Progenitor cell of endocrine pancreas (in vitro differentiated cells): ENCODE measurements at regions not wholly inside any gene's neighbourhood (a gene's known extent, or its start where the extent isn't known, plus 50 kb on each side); places are given as distances from the start of the nearest gene placed in this dataset.

Experiments
- DNase-seq: peaks from one replicate; pipeline ENCODE4 v3.0.0; 2021; ENCODE audit warnings: low spot score; ENCODE audit not compliant: unreplicated experiment
- H3K27ac Mint-ChIP-seq: 2 replicates; pipeline ENCODE4 v1.8.0; 2021; ENCODE audit warnings: mild to moderate bottlenecking, moderate library complexity, mixed read lengths
- H3K27me3 Mint-ChIP-seq: 2 replicates; pipeline ENCODE4 v1.8.0; 2021; ENCODE audit warnings: mixed read lengths
- H3K36me3 Mint-ChIP-seq: 2 replicates; pipeline ENCODE4 v1.8.0; 2022; ENCODE audit warnings: mixed read lengths; ENCODE audit not compliant: insufficient read depth
- H3K4me1 Mint-ChIP-seq: 2 replicates; pipeline ENCODE4 v1.8.0; 2021; ENCODE audit warnings: low read depth, mixed read lengths
- H3K4me3 Mint-ChIP-seq: 2 replicates; pipeline ENCODE4 v1.8.0; 2021; ENCODE audit warnings: low read depth, mild to moderate bottlenecking, moderate library complexity, mixed read lengths
- H3K9me3 Mint-ChIP-seq: 2 replicates; pipeline ENCODE4 v1.8.0; 2021; ENCODE audit warnings: low read depth, mixed read lengths
- CTCF ChIP-seq: fragments of 200-600 bp; sonication (generic); IDR thresholded peaks from one replicate; pipeline ENCODE4 v1.5.0; 2021; ENCODE audit warnings: antibody characterized with exemption, mild to moderate bottlenecking; ENCODE audit not compliant: unreplicated experiment

- TF ChIP-seq CTCF = no peak
- Mint-ChIP-seq H3K27ac (no peak overlapping the region), H3K9me3 (no peaks in the 10 kb centered on the region), H3K36me3 (no peaks in the 10 kb centered on the region), H3K27me3 (no peaks in the 10 kb centered on the region), H3K4me3 (no peak overlapping the region), H3K4me1 (no peaks in the 10 kb centered on the region)
- no peak for DNase-seq
These were observed 71.2 kb upstream of the NR4A3 start for GRCh38 chr9:99750526-99750925.

- no peak for DNase-seq
- Mint-ChIP-seq H3K4me1 (no peaks in the 10 kb centered on the region), H3K36me3 (no peaks in the 10 kb centered on the region), H3K27ac (no peak overlapping the region), H3K9me3 (no peaks in the 10 kb centered on the region), H3K27me3 (no peaks in the 10 kb centered on the region), H3K4me3 (no peak overlapping the region)
- TF ChIP-seq CTCF = no peak
These were observed 69.1 kb upstream of the NR4A3 start for GRCh38 chr9:99752417-99753109.

GRCh38 chr9:99753436-99753835 is 68.2 kb upstream of the NR4A3 start:
- no peaks in the 10 kb centered on the region for H3K4me1 Mint-ChIP-seq
- H3K36me3 Mint-ChIP-seq = no peaks in the 10 kb centered on the region
- no peak for TF ChIP-seq CTCF

GRCh38 chr9:99760421-99760820 is 61.3 kb upstream of the NR4A3 start:
- Mint-ChIP-seq H3K27ac (no peak overlapping the region), H3K27me3 (no peaks in the 10 kb centered on the region), H3K9me3 (no peaks in the 10 kb centered on the region), H3K4me1 (no peaks in the 10 kb centered on the region), H3K4me3 (no peak overlapping the region), H3K36me3 (no peaks in the 10 kb centered on the region)
- no peak for DNase-seq
- TF ChIP-seq CTCF = no peak

More at GRCh38 chr9:99753436-99753835, 68.2 kb upstream of the NR4A3 start:
- H3K27me3 Mint-ChIP-seq = no peaks in the 10 kb centered on the region
- DNase-seq = no peak
- H3K27ac Mint-ChIP-seq = no peak overlapping the region
- H3K4me3 Mint-ChIP-seq = no peak overlapping the region
- no peaks in the 10 kb centered on the region for H3K9me3 Mint-ChIP-seq

- H3K27ac Mint-ChIP-seq = no peak overlapping the region
- no peaks in the 10 kb centered on the region for H3K36me3 Mint-ChIP-seq
- no peaks in the 10 kb centered on the region for H3K4me1 Mint-ChIP-seq
- TF ChIP-seq CTCF = no peak
- H3K27me3 Mint-ChIP-seq = no peaks in the 10 kb centered on the region
- no peak for DNase-seq
- H3K4me3 Mint-ChIP-seq = no peak overlapping the region
- H3K9me3 Mint-ChIP-seq = no peaks in the 10 kb centered on the region
These were observed 59.2 kb upstream of the NR4A3 start for GRCh38 chr9:99762470-99762869.
